ENCODE measurements at regions not wholly inside any gene's neighbourhood (a gene's known extent, or its start where the extent isn't known, plus 50 kb on each side); places are given as distances from the start of the nearest gene placed in this dataset.

GRCh38 chr11:110828086-110828485 is 115.8 kb upstream of the ARHGAP20 start:
- in situ Hi-C loops (cut with MboI; ENCODE audit: low pct_unique_long_range_greater_than_20kb, low sequenced_read_pairs, unreplicated experiment) = no loop called here
- no peak for TF ChIP-seq CTCF (IDR thresholded peaks at IDR 0.05; ENCODE audit: extremely low read depth, insufficient read depth, missing control alignments)
- DNase-seq (ENCODE audit: low spot score) = no peak

- in situ Hi-C loops (cut with MboI; ENCODE audit: low pct_unique_long_range_greater_than_20kb, low sequenced_read_pairs, unreplicated experiment) = no loop called here
- no peak for TF ChIP-seq CTCF (IDR thresholded peaks at IDR 0.05; ENCODE audit: extremely low read depth, insufficient read depth, missing control alignments)
- no peak for DNase-seq (ENCODE audit: low spot score)
These were observed 115.0 kb upstream of the ARHGAP20 start for GRCh38 chr11:110827276-110827675.

GRCh38 chr11:110824912-110825620 is 112.8 kb upstream of the ARHGAP20 start:
- DNase-seq (ENCODE audit: low spot score) = no peak
- in situ Hi-C loops (cut with MboI; ENCODE audit: low pct_unique_long_range_greater_than_20kb, low sequenced_read_pairs, unreplicated experiment) = no loop called here
- TF ChIP-seq CTCF (IDR thresholded peaks at IDR 0.05; ENCODE audit: extremely low read depth, insufficient read depth, missing control alignments) = no peak

- DNase-seq (ENCODE audit: low spot score) = no peak
- no peak for TF ChIP-seq CTCF (IDR thresholded peaks at IDR 0.05; ENCODE audit: extremely low read depth, insufficient read depth, missing control alignments)
- in situ Hi-C loops (cut with MboI; ENCODE audit: low pct_unique_long_range_greater_than_20kb, low sequenced_read_pairs, unreplicated experiment) = no loop called here
These were observed 105.9 kb upstream of the ARHGAP20 start for GRCh38 chr11:110818032-110818687.

GRCh38 chr11:110812086-110812733 is 100.0 kb upstream of the ARHGAP20 start:
- in situ Hi-C loops (cut with MboI; ENCODE audit: low pct_unique_long_range_greater_than_20kb, low sequenced_read_pairs, unreplicated experiment) = no loop called here
- TF ChIP-seq CTCF (IDR thresholded peaks at IDR 0.05; ENCODE audit: extremely low read depth, insufficient read depth, missing control alignments) = no peak
- no peak for DNase-seq (ENCODE audit: low spot score)

GRCh38 chr11:110809417-110810199 is 97.4 kb upstream of the ARHGAP20 start:
- DNase-seq (ENCODE audit: low spot score) = no peak
- in situ Hi-C loops (cut with MboI; ENCODE audit: low pct_unique_long_range_greater_than_20kb, low sequenced_read_pairs, unreplicated experiment) = no loop called here
- no peak for TF ChIP-seq CTCF (IDR thresholded peaks at IDR 0.05; ENCODE audit: extremely low read depth, insufficient read depth, missing control alignments)
